Heart left ventricle (tissue), 13 donors: ENCODE measurements at regions not wholly inside any gene's neighbourhood (a gene's known extent, or its start where the extent isn't known, plus 50 kb on each side); places are given as distances from the start of the nearest gene placed in this dataset.

Experiments
- POLR2A ChIP-seq, 2 donors: fragments of 450-650 bp; IDR thresholded peaks; one replicate each; pipeline ENCODE4 v1.6.1; 2017; ENCODE audit warnings: antibody characterized with exemption in 2 of 2, mild to moderate bottlenecking in 2 of 2, moderate library complexity in 2 of 2
- TF ChIP-seq, protein P1 (sequence below), 12 donors: fragments of 200-600 bp; sonication (generic) in 4 of 12; IDR thresholded peaks; one replicate each; pipeline versions ENCODE4 v1.5.0 to v1.8.0; 2018 to 2022; ENCODE audit warnings: antibody characterized with exemption in 12 of 12, mild to moderate bottlenecking in 5 of 12
- donor health status: ischemic (EF 13 %, LVEDD 7.1; RV severe dilation, severe dysfunction).
- donor health status: DM: no; HTN: yes; CAD: no.
- donor health status: DM: no; HTN: no; CAD: no.
- donor health status: ischemic (EF 25% LVEDD 6.9; RV normal size, moderate dysfunction).
- donor health status: ischemic (EF 25% LVEDD 5.7; RV mildly dilated, moderate dysfunction).
- donor health status: ischemic (EF 35%, LVEDD 5.7; RV mildly dilated, moderate dysfunction).
- donor health status: nonischemic (EF 11% LVEDD 7.7; RV severe dilation, severe dysfunction).
- donor health status: DM: yes; HTN: yes; CAD: no.
- donor health status: PGD.
- donor health status: ischemic (EF 29% LVEDD 5.4; RV normal size, mild dysfunction).
- donor health status: nonischemic (EF 23%, LVEDD 6.1; RV moderate dilation, normal function).

DNA sequence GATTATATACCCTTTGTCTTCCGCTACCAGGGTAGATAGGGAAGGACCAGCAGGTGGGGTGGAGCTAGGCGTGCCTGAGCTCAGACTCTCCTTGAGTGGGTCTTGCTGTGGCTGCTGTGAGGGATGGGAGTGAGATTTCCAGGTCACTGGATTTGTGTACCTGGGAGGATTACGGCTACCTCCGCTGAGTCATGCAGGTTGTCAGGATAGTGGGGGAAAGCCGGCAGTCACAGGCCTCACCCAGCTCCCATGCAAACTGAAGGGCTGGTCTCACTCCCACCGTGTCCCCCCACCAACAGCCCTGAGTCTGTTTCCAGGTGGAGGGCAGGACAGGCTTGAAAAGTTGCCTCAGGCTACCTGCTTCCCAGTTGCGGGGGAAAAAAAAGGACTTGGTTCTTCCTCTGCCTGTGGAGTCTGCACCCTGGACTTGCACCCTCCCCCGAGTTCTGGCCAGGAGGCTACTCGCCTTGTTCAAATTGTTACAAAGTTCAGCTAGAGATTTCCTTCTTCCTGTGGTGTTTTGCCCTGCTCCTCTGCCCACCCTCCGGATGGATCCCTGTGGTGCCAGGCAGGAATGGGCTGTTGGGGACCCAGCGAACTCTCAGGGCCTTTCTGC lies 268.3 kb downstream of the VAPA start:
- TF ChIP-seq, protein P1, sequence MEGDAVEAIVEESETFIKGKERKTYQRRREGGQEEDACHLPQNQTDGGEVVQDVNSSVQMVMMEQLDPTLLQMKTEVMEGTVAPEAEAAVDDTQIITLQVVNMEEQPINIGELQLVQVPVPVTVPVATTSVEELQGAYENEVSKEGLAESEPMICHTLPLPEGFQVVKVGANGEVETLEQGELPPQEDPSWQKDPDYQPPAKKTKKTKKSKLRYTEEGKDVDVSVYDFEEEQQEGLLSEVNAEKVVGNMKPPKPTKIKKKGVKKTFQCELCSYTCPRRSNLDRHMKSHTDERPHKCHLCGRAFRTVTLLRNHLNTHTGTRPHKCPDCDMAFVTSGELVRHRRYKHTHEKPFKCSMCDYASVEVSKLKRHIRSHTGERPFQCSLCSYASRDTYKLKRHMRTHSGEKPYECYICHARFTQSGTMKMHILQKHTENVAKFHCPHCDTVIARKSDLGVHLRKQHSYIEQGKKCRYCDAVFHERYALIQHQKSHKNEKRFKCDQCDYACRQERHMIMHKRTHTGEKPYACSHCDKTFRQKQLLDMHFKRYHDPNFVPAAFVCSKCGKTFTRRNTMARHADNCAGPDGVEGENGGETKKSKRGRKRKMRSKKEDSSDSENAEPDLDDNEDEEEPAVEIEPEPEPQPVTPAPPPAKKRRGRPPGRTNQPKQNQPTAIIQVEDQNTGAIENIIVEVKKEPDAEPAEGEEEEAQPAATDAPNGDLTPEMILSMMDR (IDR thresholded peaks at IDR 0.05), result no peak
- TF ChIP-seq POLR2A (IDR thresholded peaks at IDR 0.05), result no peak
